CD14-positive monocyte (primary cell): ENCODE measurements at regions not wholly inside any gene's neighbourhood (a gene's known extent, or its start where the extent isn't known, plus 50 kb on each side); places are given as distances from the start of the nearest gene placed in this dataset.

Experiments
- DNase-seq, 3 donors: peaks; one replicate each; pipeline ENCODE4 v3.0.0-alpha.2; 2011 to 2022
- H2AFZ ChIP-seq: 2 replicates; pipeline ENCODE4 v1.6.0; 2012; ENCODE audit warnings: mild to moderate bottlenecking, low read depth, low read length, inconsistent platforms; ENCODE audit not compliant: insufficient read depth, poor library complexity, severe bottlenecking
- H3K27ac ChIP-seq, 2 donors: 1 replicate in 1 of 2; 2 replicates in 1 of 2; pipeline ENCODE4 v1.5.1; 2012 to 2013; ENCODE audit warnings: low read length in 2 of 2, control low read depth in 1 of 2, inconsistent platforms in 1 of 2, low read depth in 1 of 2, mild to moderate bottlenecking in 1 of 2
- H3K27me3 ChIP-seq, 2 donors: one replicate each; pipeline versions ENCODE4 v1.6.0 to v1.6.1; 2011 to 2013; ENCODE audit warnings: low read length in 2 of 2; ENCODE audit not compliant: control insufficient read depth in 2 of 2, insufficient read depth in 2 of 2
- H3K36me3 ChIP-seq, 2 donors: replicated peaks in 1 of 2; 1 replicate in 1 of 2; 2 replicates in 1 of 2; pipeline versions ENCODE4 v1.5.1 to v1.6.1; 2012 to 2013; ENCODE audit warnings: low read length in 2 of 2, control low read depth in 1 of 2, inconsistent platforms in 1 of 2, mild to moderate bottlenecking in 1 of 2; ENCODE audit not compliant: insufficient read depth in 2 of 2, control insufficient read depth in 1 of 2
- H3K4me1 ChIP-seq, 2 donors: 1 replicate in 1 of 2; 2 replicates in 1 of 2; pipeline versions ENCODE4 v1.5.1 to v1.6.1; 2012 to 2013; ENCODE audit warnings: low read length in 2 of 2, control low read depth in 1 of 2, inconsistent platforms in 1 of 2, mild to moderate bottlenecking in 1 of 2, moderate library complexity in 1 of 2; ENCODE audit not compliant: insufficient read depth in 2 of 2, control insufficient read depth in 1 of 2
- H3K4me2 ChIP-seq: replicated peaks from 2 replicates; pipeline ENCODE3; 2012; ENCODE audit warnings: low read length, moderate library complexity, mild to moderate bottlenecking; ENCODE audit not compliant: poor library complexity, severe bottlenecking; ENCODE audit errors: extremely low read depth
- H3K4me3 ChIP-seq, 3 experiments: fragments of 200-600 bp in 1 of 3; sonication (generic) in 1 of 3; replicated peaks in 1 of 3; 1 replicate in 2 of 3; 2 replicates in 1 of 3; pipeline ENCODE4 v1.5.1; 2011 to 2013; ENCODE audit warnings: low read length in 3 of 3, mild to moderate bottlenecking in 3 of 3, control low read depth in 2 of 3, low read depth in 2 of 3, inconsistent platforms in 1 of 3, moderate library complexity in 1 of 3
- H3K79me2 ChIP-seq: 2 replicates; pipeline ENCODE4 v1.6.0; 2012; ENCODE audit warnings: mild to moderate bottlenecking, control low read depth, inconsistent platforms, low read length, moderate library complexity; ENCODE audit not compliant: insufficient read depth
- H3K9ac ChIP-seq: 2 replicates; pipeline ENCODE4 v1.6.0; 2017; ENCODE audit warnings: low read length, mild to moderate bottlenecking; ENCODE audit not compliant: insufficient read depth, poor library complexity, severe bottlenecking
- H3K9me3 ChIP-seq, 2 donors: replicated peaks in 1 of 2; 1 replicate in 1 of 2; 2 replicates in 1 of 2; pipeline versions ENCODE4 v1.5.1 to v1.6.1; 2012 to 2013; ENCODE audit warnings: low read length in 2 of 2, control low read depth in 1 of 2; ENCODE audit not compliant: control insufficient read depth in 1 of 2, insufficient read depth in 1 of 2
- H4K20me1 ChIP-seq: 2 replicates; pipeline ENCODE4 v1.6.0; 2012; ENCODE audit warnings: mild to moderate bottlenecking, low read length, control low read depth, moderate library complexity; ENCODE audit not compliant: insufficient read depth
- H3K27ac Mint-ChIP-seq, 7 donors: one replicate each; pipeline ENCODE4 v1.8.0; 2020; ENCODE audit warnings: mild to moderate bottlenecking in 7 of 7, mixed read lengths in 7 of 7, moderate library complexity in 6 of 7, inconsistent platforms in 2 of 7
- H3K27me3 Mint-ChIP-seq, 3 donors: one replicate each; pipeline ENCODE4 v1.8.0; 2021 to 2022; ENCODE audit warnings: low read depth in 3 of 3, mild to moderate bottlenecking in 3 of 3, mixed read lengths in 3 of 3, moderate library complexity in 3 of 3, inconsistent platforms in 1 of 3
- H3K36me3 Mint-ChIP-seq, 2 donors: one replicate each; pipeline ENCODE4 v1.8.0; 2020; ENCODE audit warnings: mixed read lengths in 2 of 2, inconsistent platforms in 1 of 2, mild to moderate bottlenecking in 1 of 2
- H3K4me1 Mint-ChIP-seq: one replicate; pipeline ENCODE4 v1.8.0; 2020; ENCODE audit warnings: mild to moderate bottlenecking, mixed read lengths
- H3K4me3 Mint-ChIP-seq, 2 donors: one replicate each; pipeline ENCODE4 v1.8.0; 2020; ENCODE audit warnings: mild to moderate bottlenecking in 2 of 2, mixed read lengths in 2 of 2, moderate library complexity in 1 of 2
- H3K9me3 Mint-ChIP-seq, 7 donors: one replicate each; pipeline ENCODE4 v1.8.0; 2020 to 2022; ENCODE audit warnings: mixed read lengths in 7 of 7, mild to moderate bottlenecking in 6 of 7, moderate library complexity in 6 of 7, inconsistent platforms in 2 of 7
- WGBS: methylation state at CpG from one replicate; pipeline ENCODE4 v1.1.5; 2013; ENCODE audit warnings: missing lambda C conversion rate; ENCODE audit not compliant: insufficient coverage; 5-methylcytosine and 5-hydroxymethylcytosine counted together
- intact Hi-C, 2 donors: fragments of 100-400 bp; cut with micrococcal nuclease; formaldehyde crosslinking; loops; one replicate each; pipeline versions ENCODE4 v1.15.0 to v1.15.1; 2023
- TF ChIP-seq, protein P1 (sequence below): fragments of 200-600 bp; IDR thresholded peaks from one replicate; pipeline ENCODE4 v1.8.0; 2022; ENCODE audit warnings: antibody characterized with exemption, mild to moderate bottlenecking

- H3K9me3 ChIP-seq = no peaks in the 10 kb centered on the region
- H3K4me3 ChIP-seq = no peak overlapping the region
- no peaks in the 10 kb centered on the region for H3K36me3 ChIP-seq
- no peak for DNase-seq
- H3K79me2 ChIP-seq = no peaks in the 10 kb centered on the region
- H3K9ac ChIP-seq = no peak overlapping the region
- H3K36me3 Mint-ChIP-seq = no peaks in the 10 kb centered on the region
- H4K20me1 ChIP-seq = no peaks in the 10 kb centered on the region
- H3K27ac ChIP-seq = no peak overlapping the region
- H3K27me3 Mint-ChIP-seq = peaks cover 0 to 5% (median 0%) of the 10 kb centered on the region in 3 donors
- H3K4me2 ChIP-seq = no peak overlapping the region
- intact Hi-C loops = no loop called here
- TF ChIP-seq, protein P1, sequence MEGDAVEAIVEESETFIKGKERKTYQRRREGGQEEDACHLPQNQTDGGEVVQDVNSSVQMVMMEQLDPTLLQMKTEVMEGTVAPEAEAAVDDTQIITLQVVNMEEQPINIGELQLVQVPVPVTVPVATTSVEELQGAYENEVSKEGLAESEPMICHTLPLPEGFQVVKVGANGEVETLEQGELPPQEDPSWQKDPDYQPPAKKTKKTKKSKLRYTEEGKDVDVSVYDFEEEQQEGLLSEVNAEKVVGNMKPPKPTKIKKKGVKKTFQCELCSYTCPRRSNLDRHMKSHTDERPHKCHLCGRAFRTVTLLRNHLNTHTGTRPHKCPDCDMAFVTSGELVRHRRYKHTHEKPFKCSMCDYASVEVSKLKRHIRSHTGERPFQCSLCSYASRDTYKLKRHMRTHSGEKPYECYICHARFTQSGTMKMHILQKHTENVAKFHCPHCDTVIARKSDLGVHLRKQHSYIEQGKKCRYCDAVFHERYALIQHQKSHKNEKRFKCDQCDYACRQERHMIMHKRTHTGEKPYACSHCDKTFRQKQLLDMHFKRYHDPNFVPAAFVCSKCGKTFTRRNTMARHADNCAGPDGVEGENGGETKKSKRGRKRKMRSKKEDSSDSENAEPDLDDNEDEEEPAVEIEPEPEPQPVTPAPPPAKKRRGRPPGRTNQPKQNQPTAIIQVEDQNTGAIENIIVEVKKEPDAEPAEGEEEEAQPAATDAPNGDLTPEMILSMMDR = no peak
- H3K9me3 Mint-ChIP-seq = peaks cover 0 to 2% (median 0%) of the 10 kb centered on the region in 7 donors
- WGBS = 70% methylated on average over 11 of the region's 14 CpGs
- no peak overlapping the region for H3K27ac Mint-ChIP-seq
- no peak overlapping the region for H2AFZ ChIP-seq
- H3K4me1 Mint-ChIP-seq = no peaks in the 10 kb centered on the region
- no peak overlapping the region for H3K4me3 Mint-ChIP-seq
- H3K4me1 ChIP-seq = no peaks in the 10 kb centered on the region
- H3K27me3 ChIP-seq = no peaks in the 10 kb centered on the region
These were observed 165.6 kb downstream of the SHANK2 start for GRCh38 chr11:71086687-71087258.

DNA sequence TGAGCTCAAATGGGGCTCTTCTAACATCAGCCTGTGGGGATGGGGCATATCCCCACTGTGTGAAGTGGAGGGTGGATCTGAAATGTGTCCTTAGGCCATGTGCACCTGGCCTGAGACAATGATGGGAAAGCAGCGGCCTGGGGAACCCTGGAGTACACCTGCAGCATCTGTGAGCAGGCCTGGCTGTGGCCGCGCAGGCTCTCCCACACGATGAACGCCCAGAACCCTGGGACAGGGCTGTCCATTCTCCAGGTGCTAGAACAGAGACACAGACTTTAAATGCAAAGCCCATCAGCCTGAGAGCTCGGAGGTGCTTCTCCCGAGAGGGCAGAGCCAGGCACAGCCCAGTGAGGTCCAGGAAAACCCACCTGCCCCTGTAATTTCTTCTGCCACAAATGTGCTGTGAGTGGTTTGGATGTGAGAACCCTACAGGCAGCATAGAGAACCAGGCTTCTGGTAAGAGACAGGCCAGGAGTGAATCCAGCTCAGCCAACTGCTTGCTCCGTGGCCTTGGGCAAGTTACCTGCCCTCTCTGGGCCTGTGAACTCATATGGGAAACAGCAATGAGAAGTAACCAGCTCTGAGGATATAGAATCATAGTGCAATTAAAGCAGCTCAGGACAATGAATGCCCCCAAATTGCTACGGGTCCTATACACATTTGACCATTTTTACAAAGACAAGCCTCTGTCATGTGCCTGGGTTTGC lies 167.9 kb downstream of the SHANK2 start:
- Histone ChIP-seq H3K79me2 (no peaks in the 10 kb centered on the region), H3K36me3 (no peaks in the 10 kb centered on the region), H3K27ac (no peak overlapping the region), H2AFZ (no peak overlapping the region), H4K20me1 (no peaks in the 10 kb centered on the region), H3K4me3 (no peak overlapping the region), H3K4me1 (no peaks in the 10 kb centered on the region), H3K9me3 (no peaks in the 10 kb centered on the region), H3K27me3 (no peaks in the 10 kb centered on the region), H3K9ac (no peak overlapping the region), H3K4me2 (no peak overlapping the region)
- Mint-ChIP-seq H3K27me3 (peaks cover 0 to 10% (median 2%) of the 10 kb centered on the region in 3 donors), H3K27ac (no peak overlapping the region), H3K4me3 (no peak overlapping the region), H3K4me1 (no peaks in the 10 kb centered on the region), H3K9me3 (peaks cover 0 to 2% (median 0%) of the 10 kb centered on the region in 7 donors), H3K36me3 (no peaks in the 10 kb centered on the region)
- intact Hi-C loops = no loop called here
- TF ChIP-seq, protein P1 = no peak
- DNase-seq = no peak
- 92% methylated on average over 5 of the region's 9 CpGs for WGBS
